ENCODE measurements at regions not wholly inside any gene's neighbourhood (a gene's known extent, or its start where the extent isn't known, plus 50 kb on each side); places are given as distances from the start of the nearest gene placed in this dataset.

- TF ChIP-seq PHF8 (conservative IDR thresholded peaks at IDR 0.05; ENCODE audit: low read depth, low read length), result no peak
- TF ChIP-seq EZH2 (IDR thresholded peaks at IDR 0.05; ENCODE audit: low read depth, low read length, severe bottlenecking), result no peak
- TF ChIP-seq POLR2AphosphoS5 (IDR thresholded peaks at IDR 0.05; ENCODE audit: low read depth, low read length), result no peak
- TF ChIP-seq CTCF (IDR thresholded peaks at IDR 0.05; ENCODE audit: control extremely low read depth in 1 of 3, insufficient read depth in 1 of 3, low read depth in 1 of 3, low read length in 3 of 3), result no peak
- no peak for TF ChIP-seq CHD2 (IDR thresholded peaks at IDR 0.05; ENCODE audit: low read length)
- TF ChIP-seq POLR2A (IDR thresholded peaks at IDR 0.05; ENCODE audit: control extremely low read depth in 1 of 2, low read depth in 2 of 2, low read length in 2 of 2), result no peak
- TF ChIP-seq CHD1 (IDR thresholded peaks at IDR 0.05; ENCODE audit: low read depth, low read length), result no peak
- TF ChIP-seq TBP (IDR thresholded peaks at IDR 0.05; ENCODE audit: low read depth, low read length), result no peak
- no peak for TF ChIP-seq EGR1 (IDR thresholded peaks at IDR 0.05; ENCODE audit: borderline replicate concordance, low read depth, low read length)
- TF ChIP-seq SUZ12 (IDR thresholded peaks at IDR 0.05; ENCODE audit: low read length), result no peak
- no peak for TF ChIP-seq RFX5 (IDR thresholded peaks at IDR 0.05; ENCODE audit: borderline replicate concordance, low read depth, low read length)
- no peak for TF ChIP-seq KDM5A (IDR thresholded peaks at IDR 0.05; ENCODE audit: low read length)
- no peak for TF ChIP-seq MAX (IDR thresholded peaks at IDR 0.05)
These were observed 253.7 kb upstream of the THBS1 start for GRCh38 chr15:39327005-39327730.
